ENCODE measurements at regions not wholly inside any gene's neighbourhood (a gene's known extent, or its start where the extent isn't known, plus 50 kb on each side); places are given as distances from the start of the nearest gene placed in this dataset.

DNA sequence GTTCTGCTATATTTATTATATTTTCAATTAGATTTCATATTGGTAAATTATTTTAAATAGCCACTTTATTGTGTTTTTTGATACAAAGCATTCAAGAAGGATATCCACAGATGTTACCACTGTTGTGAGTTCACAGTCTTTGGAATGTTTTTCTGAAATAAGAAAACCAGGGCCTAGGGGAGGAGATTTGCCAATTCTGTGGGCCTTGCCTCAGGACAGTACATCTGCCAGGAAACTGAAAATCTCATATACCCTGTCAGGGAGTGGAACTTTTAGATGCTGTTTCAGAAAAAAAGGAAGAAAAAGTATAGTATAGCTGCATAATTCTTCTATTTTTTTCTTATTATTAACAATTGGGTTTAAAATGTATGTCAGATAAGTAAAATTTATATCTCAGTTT, 995.9 kb upstream of the ADGRB3 start:
- DNase-seq: no peak

DNA sequence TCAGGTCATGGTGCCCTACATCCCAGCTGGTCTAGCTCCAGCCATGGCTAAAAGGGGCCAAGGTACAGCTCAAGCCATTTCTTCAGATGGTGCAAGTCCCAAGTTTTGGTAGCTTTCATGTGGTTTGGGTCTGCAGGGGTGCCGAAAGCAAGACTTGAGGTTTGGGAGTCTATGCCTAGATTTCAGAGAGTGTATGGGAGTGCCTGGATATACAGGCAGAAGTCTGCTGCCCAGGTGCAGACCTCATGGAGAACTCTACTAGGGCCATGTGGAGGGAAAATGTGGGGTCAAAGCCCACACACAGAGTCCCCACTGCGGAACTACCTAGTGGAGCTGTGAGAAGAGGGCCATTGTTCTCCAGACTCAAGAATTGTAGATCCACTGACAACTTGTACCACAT, 1000.9 kb upstream of the ADGRB3 start:
- no peak for DNase-seq

DNA sequence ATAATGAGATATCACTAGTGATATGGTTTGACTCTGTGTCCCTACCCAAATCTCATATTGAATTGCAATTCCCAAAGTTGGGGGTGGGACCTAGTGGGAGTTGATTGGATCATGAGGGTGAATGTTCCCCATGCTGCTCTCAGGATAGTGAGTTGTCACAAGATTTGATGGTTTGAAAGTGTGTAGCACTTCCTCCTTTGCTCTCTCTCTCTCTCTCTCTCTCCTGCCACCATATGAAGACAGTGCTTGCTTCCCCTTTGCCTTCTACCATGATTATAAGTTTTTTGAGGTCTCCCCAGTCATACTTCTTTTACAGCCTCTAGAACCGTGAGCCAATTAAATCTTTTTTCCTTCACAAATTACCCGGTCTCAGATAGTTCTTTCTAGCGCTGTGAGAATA, 1002.0 kb upstream of the ADGRB3 start:
- DNase-seq: no peak

DNA sequence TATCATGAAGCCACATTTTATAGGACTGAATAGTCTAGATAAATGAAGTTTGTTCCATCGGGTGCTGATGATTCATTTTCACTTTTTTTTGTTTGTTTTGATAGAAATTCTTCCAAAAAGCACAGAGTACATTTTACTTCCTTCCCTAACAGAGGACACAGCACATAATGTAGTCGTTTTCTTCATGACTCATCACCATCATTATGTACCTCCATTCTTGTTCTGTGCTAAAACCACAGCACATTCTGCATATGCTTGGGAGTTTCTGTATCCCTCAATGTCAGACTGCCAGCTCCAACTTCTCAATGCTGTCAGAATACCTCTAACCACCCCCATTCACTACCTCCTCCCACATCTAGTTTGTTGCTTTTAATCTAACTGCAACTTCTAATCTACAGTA, 1004.9 kb upstream of the ADGRB3 start:
- peak; percentile 2 for DNase-seq

DNA sequence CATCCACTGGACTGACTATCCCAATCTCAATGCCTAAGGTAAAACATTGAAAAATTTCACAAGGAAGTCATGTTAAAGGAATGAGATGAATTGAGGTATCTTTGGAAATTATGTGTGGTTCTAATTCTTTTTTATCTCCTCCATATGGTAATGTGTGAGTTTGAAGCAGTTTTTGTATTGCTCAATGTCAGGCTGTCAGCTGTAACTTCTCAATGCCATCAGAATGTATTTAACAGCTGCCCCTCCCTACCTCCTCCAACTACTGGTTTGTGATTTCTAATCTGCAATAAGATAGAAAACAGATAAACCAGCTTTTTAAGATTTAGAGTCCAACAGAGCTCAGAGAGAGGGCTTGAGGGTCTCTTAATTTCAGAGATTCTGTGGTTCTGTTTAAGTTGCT, 1005.8 kb upstream of the ADGRB3 start:
- DNase-seq: no peak

DNA sequence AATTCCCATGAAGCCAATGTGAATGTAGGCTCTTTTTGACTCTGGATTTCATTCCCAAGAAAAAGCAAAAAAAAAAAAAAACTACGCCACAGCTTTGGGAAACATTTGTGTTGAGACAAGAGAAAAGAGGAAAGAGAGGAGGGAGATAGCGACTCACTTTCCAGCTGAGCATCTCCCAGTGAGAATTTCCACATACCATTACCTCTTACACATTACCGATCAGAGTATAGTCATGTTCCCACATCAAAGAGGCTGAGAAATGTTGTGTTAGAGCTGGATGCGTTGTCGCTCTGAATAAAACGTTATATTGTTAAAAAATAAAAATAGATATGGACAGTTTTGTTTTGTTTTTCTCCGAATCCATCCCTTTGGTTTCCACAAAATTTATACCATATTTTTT, 1019.3 kb upstream of the ADGRB3 start:
- no peak for DNase-seq

DNA sequence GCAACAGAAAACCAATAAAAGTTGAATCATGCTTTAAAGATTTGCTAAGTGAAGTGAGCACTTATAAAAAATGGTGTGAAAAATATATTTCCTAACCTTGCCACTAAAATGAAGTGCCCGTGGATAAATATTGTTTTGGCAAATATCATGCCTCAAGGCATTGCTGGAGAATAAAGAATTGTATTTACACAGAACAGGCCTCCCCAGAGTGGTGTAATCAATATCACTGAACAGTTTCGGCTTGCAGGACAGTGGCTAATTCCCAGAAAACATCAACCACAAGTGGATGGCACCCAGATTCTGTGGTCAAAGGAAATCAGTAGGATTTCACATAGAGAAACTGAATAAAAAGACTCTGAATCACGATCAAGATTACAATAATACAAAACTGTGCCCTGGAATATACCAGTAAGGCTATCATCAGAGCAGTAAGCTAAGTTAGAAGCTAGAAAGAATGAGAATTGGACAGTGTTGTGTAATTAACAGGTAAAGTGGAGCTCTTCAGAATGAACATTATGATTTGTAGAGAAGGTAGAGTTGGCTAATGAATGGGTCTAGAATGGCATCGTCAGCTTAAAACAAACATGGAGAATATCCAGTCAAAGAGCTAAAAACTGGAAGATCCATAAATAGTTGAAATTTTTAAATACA, 1026.9 kb upstream of the ADGRB3 start:
- DNase-seq: no peak

DNA sequence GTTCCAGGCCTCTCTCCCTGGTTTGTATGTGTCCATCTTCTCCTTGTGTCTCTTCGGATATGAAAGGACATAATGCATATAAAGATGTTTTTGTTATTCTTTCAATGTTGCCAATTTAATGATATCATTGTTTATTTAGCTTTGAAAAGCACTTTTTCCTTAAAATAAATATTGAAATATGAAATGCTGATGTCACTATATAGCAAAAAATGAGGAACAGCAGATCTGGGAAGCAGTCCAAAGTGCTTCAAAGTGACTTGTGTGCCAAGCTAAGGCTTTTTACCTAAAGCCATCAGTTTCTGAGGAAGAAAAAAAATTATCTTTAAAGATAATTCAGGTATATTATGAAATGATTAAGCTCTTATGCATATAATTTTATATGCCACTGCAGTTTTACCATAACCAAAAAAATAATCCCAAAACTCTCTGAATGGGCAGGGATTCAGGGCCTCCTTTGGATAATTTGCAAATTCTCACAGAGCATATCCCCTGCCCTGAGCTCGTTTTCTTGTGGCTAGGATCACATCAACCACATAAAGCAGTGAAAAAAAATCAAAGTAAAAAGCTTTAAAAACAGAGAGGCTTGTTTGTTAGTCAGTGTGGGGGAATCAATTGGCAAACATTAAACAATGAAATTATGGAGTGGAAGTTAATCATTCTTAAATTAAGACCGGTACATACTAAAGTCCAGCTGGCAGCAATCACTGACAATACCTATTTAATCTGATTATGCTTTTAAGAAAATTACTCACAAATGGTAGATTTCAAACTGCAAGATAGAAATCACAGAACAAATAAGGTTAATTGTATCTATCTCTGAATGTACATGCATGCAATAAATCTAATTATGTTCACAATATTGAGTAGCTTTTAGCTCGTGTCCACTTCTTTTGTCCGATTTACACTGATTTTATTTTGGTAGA, 1027.9 kb upstream of the ADGRB3 start:
- peak; percentile 51 for DNase-seq

DNA sequence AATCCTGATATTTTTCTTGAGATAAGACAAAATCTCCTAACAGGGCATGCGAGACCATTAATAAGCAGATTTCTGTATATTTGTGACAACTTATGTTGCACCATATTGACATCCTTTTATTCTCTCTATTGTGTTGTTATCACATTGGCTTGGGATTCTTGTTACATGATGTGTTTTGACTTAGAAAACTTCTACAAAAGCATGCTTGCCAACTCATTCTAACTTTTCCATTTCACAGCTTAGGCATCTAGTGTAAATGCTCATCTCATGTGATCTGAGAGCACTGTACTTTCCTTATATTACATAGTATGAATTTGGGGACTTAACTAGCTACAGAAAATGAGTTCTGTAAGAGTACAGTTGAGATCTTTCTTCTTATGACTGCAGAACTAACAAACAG, 1040.7 kb upstream of the ADGRB3 start:
- DNase-seq: no peak

DNA sequence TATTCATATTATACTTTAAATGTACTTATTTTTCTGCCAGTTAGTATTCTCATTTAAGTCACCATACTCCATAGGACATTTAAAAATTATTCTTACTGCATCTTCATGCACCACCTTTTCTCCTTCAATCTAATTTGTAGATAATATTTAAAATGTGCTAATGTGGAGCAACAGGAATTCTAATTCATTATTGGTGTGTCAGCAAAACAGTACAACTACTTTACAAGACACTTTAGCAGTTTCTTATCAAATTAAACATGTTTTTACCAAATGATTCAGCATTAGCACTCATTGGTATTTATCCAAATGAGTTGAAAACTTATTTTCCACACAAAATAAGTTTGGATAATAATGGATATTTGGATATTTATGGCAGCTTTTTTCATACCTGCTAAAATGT, 1041.8 kb upstream of the ADGRB3 start:
- no peak for DNase-seq

DNA sequence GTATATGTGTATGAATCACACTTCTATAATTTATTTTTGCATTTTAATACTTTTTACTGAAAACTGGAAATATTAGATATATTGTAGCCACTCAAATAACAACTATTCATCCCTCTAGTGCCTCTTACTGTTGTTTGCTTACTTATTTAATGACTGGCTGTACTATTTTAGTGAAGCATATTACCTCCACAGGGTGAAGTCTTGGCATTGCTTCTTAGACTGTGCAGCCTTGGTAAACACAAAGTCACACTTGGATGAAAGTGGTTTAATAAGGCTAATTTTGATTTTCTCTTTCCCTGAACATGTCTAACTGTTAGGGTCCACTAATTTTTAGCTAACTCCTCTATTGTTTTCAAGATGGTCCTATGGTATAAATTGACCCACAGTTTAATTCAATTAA, 1043.2 kb upstream of the ADGRB3 start:
- no peak for DNase-seq

DNA sequence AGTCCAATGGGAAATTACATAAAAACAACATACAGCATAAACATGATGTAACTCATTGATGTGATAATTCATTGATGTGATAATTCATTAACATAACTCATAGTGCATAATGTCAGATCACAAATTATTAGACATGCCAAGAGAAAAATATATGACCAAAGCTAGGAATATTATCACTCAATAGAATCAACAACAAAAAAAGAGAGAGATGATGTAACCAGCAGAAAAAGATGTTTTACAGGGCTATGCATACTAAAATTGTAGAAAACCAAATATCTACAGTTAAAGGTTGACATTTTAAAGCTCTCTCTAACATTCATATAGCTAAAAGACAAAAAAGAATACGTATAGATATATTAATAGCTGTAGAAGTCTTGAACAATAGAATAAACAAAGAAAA, 1067.2 kb upstream of the ADGRB3 start:
- DNase-seq: no peak

DNA sequence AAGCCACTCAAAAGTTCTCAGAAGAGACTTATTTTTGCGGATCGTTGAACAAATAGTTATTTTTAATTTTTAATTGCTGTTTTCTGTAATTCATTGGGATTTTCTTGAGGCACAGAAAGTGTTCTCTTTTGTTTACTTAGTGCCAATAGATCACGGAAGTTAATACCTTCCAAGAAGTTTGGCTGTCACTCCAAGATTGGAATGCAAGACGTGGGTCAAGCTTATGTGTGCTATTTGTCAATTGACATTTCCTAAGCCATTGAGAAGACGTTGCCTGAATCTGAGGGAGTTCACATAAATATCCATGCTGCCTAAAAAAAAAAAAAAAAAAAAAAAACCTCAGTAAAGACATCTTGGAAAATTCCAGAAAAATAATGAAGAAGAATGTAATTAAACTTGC, 1071.4 kb upstream of the ADGRB3 start:
- no peak for DNase-seq

DNA sequence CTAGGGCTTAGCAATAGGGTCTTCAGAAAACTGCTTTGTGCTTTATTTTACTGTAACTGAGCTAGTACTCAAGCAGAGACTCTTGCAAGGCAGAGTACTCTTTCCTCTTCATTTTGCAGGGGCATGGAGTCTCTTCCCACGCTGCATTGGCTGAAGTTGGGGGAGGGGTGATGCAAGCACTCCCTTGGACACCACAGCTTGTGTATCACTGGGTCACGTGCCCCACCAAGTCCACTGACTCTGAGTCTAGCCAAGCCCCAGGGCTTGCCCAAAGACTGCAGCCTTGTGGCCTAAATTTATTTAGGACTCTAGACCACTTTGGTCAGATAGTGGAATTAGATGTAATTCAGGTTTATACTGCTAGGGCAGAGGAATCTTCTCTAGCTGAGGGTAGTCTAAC, 1075.0 kb upstream of the ADGRB3 start:
- DNase-seq: no peak

DNA sequence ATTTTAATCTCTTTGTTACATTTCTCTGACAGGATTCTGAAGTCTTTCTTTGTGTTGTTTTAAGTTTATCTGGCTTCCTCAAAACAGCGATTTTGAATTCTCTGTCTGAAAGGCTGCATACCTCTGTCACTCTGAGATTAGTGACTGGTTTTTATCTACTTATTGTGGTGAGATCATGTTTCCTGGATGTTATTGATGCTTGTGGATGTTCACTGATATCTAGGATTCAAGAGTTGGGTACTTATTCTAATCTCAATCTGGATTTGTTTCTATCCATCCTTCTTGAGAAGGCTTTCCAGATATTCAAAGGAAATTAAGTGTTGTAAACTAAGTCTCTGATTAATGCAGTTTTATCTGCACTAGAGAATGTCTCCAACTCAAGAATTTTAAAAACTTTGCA, 1076.1 kb upstream of the ADGRB3 start:
- DNase-seq: no peak

DNA sequence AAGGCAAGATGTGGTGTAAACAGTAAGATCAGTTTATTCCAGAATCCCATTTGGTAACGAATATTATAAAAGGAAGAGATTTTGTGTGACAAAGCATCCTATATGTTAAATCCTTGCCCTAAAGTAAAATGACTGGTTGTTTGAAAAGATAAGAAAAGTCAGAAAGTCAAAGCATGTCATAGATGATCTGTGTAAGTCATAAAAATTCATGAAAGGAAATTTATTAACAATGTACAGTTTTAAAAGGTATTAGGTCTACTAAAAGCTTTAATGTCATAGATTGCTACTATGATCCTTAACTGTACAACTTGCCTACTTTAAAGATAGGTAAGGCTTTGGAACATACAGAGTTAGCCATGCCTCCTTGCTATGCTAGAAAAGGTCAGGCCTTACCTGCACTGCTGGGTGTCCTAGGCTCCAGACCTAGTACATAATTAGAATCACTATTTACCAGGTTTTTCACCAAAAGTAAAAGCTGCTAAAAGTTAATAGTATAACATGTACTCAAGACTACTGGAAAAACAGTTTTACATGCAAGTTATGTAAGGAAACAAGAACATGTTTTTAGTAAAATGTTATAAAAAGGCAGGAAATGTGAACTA, 1090.1 kb upstream of the ADGRB3 start:
- no peak for DNase-seq

DNA sequence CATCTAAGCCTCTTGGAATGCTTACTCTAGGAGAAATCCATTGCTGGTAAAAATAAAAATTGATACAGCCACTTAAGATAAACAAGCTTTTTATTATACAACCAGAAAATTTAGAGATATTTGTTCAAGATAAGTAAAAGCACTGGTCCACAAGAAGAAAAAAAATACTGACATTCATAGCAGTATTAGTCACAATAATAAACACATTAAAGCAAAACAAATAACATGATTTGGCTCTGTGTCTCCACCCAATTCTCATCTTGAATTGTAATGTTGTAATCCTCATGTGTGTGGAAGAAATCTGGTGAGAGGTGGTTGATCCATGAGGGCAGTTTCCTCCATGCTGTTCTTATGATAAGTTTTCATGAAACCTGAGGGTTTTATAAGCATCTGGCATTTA, 1093.5 kb upstream of the ADGRB3 start:
- no peak for DNase-seq

DNA sequence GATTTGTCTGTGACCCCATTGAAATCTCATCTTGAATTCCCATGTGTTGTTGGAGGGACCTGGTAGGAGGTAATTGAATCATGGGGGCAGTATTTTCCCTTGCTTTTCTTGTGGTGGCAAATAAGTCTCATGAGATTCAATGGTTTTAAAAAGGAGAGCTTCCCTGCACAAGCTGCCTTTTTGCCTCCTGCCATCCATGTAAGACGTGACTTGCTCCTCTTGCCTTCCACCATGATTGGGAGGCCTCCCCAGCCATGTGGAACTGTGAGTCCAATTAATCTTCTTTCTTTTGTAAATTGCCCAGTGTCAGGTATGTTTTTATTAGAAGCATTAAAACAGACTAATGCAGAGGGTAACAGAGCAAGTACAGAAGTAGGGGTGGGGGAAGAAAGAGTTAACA, 1097.0 kb upstream of the ADGRB3 start:
- DNase-seq: no peak

DNA sequence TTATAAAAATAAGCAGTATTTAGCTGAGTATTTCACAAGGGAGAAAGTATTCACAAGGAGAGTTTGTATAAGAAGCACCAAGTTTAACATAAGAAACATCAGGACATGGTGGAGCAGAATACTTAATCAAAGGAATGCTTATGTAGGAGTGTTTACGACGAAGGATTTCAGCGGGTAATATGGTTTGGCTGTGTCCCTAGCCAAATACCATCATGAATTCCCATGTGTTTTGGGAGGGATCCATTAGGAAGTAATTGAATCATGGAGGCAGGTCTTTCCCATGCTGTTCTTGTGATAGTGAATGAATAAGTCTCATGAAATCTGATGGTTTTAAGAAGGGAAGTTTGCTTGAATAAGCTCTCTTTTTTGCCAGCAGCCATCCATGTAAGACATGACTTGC, 1099.1 kb upstream of the ADGRB3 start:
- DNase-seq: no peak

DNA sequence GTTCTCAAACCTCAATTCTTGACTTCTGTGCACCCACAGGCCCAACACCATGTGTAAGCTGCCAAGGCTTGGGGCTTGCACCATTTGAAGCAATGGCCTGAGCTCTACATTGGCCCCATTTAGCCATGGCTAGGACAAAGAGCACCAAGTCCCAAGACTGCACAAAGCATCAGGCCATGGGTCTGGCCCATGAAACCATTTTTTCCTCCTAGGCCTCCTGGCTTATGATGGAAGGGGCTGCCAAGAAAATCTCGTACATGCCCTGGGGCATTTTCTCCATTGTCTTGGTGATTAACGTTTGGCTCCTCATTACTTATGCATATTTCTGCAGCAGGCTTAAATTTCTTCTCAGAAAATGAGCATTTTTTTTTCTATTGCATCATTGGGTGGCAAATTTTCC, 1128.7 kb upstream of the ADGRB3 start:
- DNase-seq: no peak

DNA sequence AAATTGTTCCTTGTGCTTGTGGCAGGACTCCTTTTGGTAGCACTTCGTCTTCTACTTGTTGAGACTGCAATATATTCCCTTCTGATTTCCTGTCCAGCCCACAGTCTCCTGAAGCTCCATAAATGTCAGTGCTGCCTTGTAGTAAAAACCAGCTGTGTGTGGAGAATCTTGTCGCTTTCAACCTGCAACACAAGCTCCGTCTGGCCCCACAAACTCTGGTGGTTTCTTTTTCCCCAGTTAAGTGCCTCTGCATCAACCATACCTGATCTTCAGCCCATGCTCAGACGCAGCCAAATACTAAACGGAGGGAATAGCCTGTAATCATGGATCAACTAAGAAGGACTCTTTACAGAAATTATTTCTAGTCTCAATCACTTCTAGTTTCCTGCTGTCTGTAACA, 1133.3 kb upstream of the ADGRB3 start:
- no peak for DNase-seq

DNA sequence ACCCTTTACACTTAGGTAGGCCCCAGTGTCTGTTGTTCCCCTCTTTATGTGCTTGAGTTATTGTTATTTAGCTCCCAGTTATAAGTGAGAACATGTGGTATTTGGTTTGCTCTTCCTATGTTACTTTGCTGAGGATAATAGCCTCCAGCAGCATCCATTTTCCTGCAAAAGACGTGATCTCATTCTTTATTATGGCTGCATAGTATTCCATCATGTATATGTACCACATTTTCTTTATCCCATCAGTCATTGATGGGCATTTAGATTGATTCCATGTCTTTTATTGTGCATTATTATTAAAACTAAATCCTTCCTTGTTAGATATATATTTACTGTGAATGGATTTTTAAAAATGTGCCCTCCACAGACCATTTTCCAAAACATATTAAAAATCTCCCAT, 1137.3 kb upstream of the ADGRB3 start:
- DNase-seq: no peak

DNA sequence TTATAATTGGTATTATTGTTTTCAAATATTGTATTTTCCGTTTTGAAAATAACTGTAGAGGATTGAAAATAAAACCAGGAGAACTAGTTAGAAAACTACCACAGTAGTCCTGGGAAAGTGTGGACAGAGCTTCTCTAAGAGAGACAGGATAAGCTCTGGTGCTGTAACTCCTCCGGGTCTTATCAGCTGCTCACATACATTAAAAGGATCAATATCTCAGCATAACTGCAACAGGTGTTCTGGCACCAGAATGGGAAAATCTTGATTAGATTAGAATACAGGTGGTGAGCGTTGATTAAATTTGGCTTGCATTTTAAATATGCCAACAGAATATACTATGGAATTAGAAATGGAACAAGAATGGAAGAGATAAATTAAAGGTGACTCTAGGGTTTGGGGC, 1138.9 kb upstream of the ADGRB3 start:
- DNase-seq: no peak

DNA sequence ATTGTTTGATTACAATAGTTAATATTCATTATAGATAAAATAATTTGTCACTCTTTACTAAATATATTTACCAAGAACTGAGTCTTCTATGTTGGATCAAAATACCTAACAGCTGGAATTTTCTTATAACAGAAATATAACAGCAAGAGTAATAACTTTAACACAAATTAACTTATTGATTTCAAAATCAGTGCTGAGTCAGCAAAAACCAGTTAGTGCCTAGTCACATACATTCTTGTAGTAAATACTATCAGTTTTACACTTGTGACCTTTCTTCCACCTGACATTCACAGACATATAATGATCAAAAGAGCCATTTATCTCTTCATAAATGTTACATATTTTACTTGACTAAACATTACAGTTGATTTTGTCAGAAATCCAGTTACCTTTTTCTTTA, 1141.4 kb upstream of the ADGRB3 start:
- DNase-seq: no peak

All from eye (tissue), 1 donor.